K562 (cell line): ENCODE measurements at regions not wholly inside any gene's neighbourhood (a gene's known extent, or its start where the extent isn't known, plus 50 kb on each side); places are given as distances from the start of the nearest gene placed in this dataset.

Experiments
- ATAC-seq: fragments of 200-7000 bp; cut with Tn5 transposase; 3 replicates; pipeline ENCODE4 v1.9.1; 2020; ENCODE audit warnings: moderate library complexity
- BruUV-seq: library from RNA; stranded (reverse); fragments of 400-500 nt; replicated peaks from 2 replicates; lab custom pipeline; 2021; lab: Mats Ljungman, UMichigan
- CTCF ChIA-PET: fragments of 300-600 bp; formaldehyde crosslinking; extraction: SDS; loops from one replicate; lab custom pipeline; 2021; ENCODE audit warnings: low intra/inter-chr PET ratio; lab: Yijun Ruan, JAX
- POLR2A ChIA-PET: fragments of 300-600, 350-650 bp; sonication (Branson Sonifier 250); formaldehyde crosslinking; extraction: SDS; loops from one replicate; lab custom pipeline; 2021; ENCODE audit warnings: antibody characterized with exemption, inconsistent platforms; lab: Yijun Ruan, JAX
- DNase-seq, 4 experiments: peaks; one replicate each; pipeline versions ENCODE4 v3.0.0 to v3.0.0-alpha.2; 2011 to 2018; ENCODE audit warnings: low spot score in 3 of 4, mixed read lengths in 3 of 4; ENCODE audit errors: extremely low read depth in 1 of 4
- FAIRE-seq: peaks from 2 replicates; lab custom pipeline; 2011; peaks lifted over from hg19 to GRCh38; lab: Jason Lieb, UNC
- H2AFZ ChIP-seq: 2 replicates; pipeline ENCODE4 v1.6.0; 2011; ENCODE audit warnings: low read depth, low read length, control low read depth, inconsistent platforms
- H3K27ac ChIP-seq: fragments of 200-600 bp; 3 replicates; pipeline ENCODE4 v1.8.0; 2011; ENCODE audit warnings: low read depth, mild to moderate bottlenecking, control low read depth, inconsistent platforms, low read length, moderate library complexity, mixed read lengths; ENCODE audit errors: extremely low read depth
- H3K27me3 ChIP-seq, 2 experiments: fragments of 300-600 bp in 1 of 2; 2 replicates in 1 of 2; 3 replicates in 1 of 2; pipeline versions ENCODE4 v1.6.0 to v1.8.0; 2011; ENCODE audit warnings: inconsistent platforms in 2 of 2, low read length in 2 of 2, mild to moderate bottlenecking in 1 of 2, mixed read lengths in 1 of 2, moderate library complexity in 1 of 2; ENCODE audit not compliant: control insufficient read depth in 2 of 2, insufficient read depth in 2 of 2
- H3K36me3 ChIP-seq: fragments of 300-600 bp; 3 replicates; pipeline ENCODE4 v1.8.0; 2011; ENCODE audit warnings: mild to moderate bottlenecking, low read length, inconsistent platforms; ENCODE audit not compliant: control insufficient read depth, insufficient read depth
- H3K4me1 ChIP-seq, 2 experiments: fragments of 200-600 bp in 1 of 2; replicated peaks in 1 of 2; 2 replicates in 1 of 2; 3 replicates in 1 of 2; pipeline versions ENCODE4 v1.5.1 to v1.8.0; 2011; ENCODE audit warnings: inconsistent platforms in 2 of 2, low read length in 2 of 2, mild to moderate bottlenecking in 1 of 2, mixed read lengths in 1 of 2, moderate library complexity in 1 of 2; ENCODE audit not compliant: control insufficient read depth in 2 of 2, insufficient read depth in 2 of 2
- H3K4me2 ChIP-seq: 2 replicates; pipeline ENCODE4 v1.6.1; 2011; ENCODE audit warnings: low read length, control low read depth, inconsistent platforms, mixed read lengths; ENCODE audit not compliant: insufficient read depth
- H3K4me3 ChIP-seq: fragments of 200-600 bp; sonication (generic), shearing (Covaris generic); 2 replicates; pipeline ENCODE4 v1.5.1; 2016; ENCODE audit warnings: control low read depth, inconsistent platforms
- H3K79me2 ChIP-seq: fragments of 200-600 bp; 3 replicates; pipeline ENCODE4 v1.8.0; 2011; ENCODE audit warnings: low read length, inconsistent platforms; ENCODE audit not compliant: control insufficient read depth, insufficient read depth
- H3K9ac ChIP-seq, 2 experiments: 2 replicates each; pipeline versions ENCODE4 v1.6.0 to v1.6.1; 2011; ENCODE audit warnings: low read depth in 2 of 2, low read length in 2 of 2, control low read depth in 1 of 2, inconsistent platforms in 1 of 2, mild to moderate bottlenecking in 1 of 2, mixed read lengths in 1 of 2; ENCODE audit not compliant: insufficient read depth in 1 of 2
- H3K9me1 ChIP-seq: one replicate; pipeline ENCODE4 v1.6.0; 2011; ENCODE audit warnings: inconsistent platforms, mild to moderate bottlenecking, low read length, moderate library complexity; ENCODE audit not compliant: control insufficient read depth, insufficient read depth
- H3K9me3 ChIP-seq: replicated peaks from 2 replicates; pipeline ENCODE4 v1.5.1; 2011; ENCODE audit warnings: low read depth, low read length, inconsistent platforms; ENCODE audit not compliant: control insufficient read depth, insufficient read depth
- H4K20me1 ChIP-seq: replicated peaks from 2 replicates; pipeline ENCODE4 v1.6.1; 2011; ENCODE audit warnings: low read length, inconsistent platforms, mixed read lengths; ENCODE audit not compliant: control insufficient read depth, insufficient read depth
- ARNT ChIP-seq, 2 experiments: fragments of 450-650 bp; IDR thresholded peaks; 2 replicates each; pipeline ENCODE4 v1.6.1; 2016; ENCODE audit warnings: mild to moderate bottlenecking in 1 of 2
- ATF6 ChIP-seq: sonication (generic); formaldehyde crosslinking; IDR thresholded peaks from 2 replicates; pipeline ENCODE4 v1.4.0; 2020; ENCODE audit warnings: mild to moderate bottlenecking, missing genetic modification reagents
- CBX1 ChIP-seq: sonication (generic); IDR thresholded peaks from 2 replicates; pipeline ENCODE4 v1.6.1; 2016; ENCODE audit warnings: antibody characterized with exemption, low read depth, mild to moderate bottlenecking
- CREBBP ChIP-seq: IDR thresholded peaks from one replicate; pipeline ENCODE4 v1.6.1; 2012; ENCODE audit warnings: low read depth, mild to moderate bottlenecking, control low read depth, inconsistent platforms, low read length
- FOXO4 ChIP-seq: fragments of 450-650 bp; formaldehyde crosslinking; IDR thresholded peaks from 2 replicates; pipeline ENCODE4 v1.4.0; 2020; ENCODE audit warnings: mild to moderate bottlenecking, moderate library complexity
- NFE2 ChIP-seq: IDR thresholded peaks from 2 replicates; pipeline ENCODE4 v1.6.1; 2014; ENCODE audit warnings: antibody characterized with exemption, low read depth
- POLR2AphosphoS2 ChIP-seq: IDR thresholded peaks from 2 replicates; pipeline ENCODE4 v1.6.1; 2012; ENCODE audit warnings: low read length, improper control_type of control experiment
- PRPF4 ChIP-seq: fragments of 200-400 bp; formaldehyde crosslinking; IDR thresholded peaks from one replicate; pipeline ENCODE4 v1.6.1; 2017; ENCODE audit warnings: low read length, low read depth, mild to moderate bottlenecking; ENCODE audit not compliant: insufficient read depth, poor library complexity, severe bottlenecking
- RBBP5 ChIP-seq: fragments of 200-600 bp; sonication (generic); IDR thresholded peaks from 2 replicates; pipeline ENCODE4 v1.6.1; 2012; ENCODE audit warnings: borderline replicate concordance, mild to moderate bottlenecking, low read length, control low read depth, inconsistent platforms; ENCODE audit not compliant: insufficient read depth, poor library complexity, severe bottlenecking
- SAFB ChIP-seq: fragments of 200-400 bp; formaldehyde crosslinking; IDR thresholded peaks from 2 replicates; pipeline ENCODE4 v1.6.1; 2017; ENCODE audit warnings: low read depth, low read length, borderline replicate concordance
- ZNF217 ChIP-seq: sonication (generic); formaldehyde crosslinking; IDR thresholded peaks from 2 replicates; pipeline ENCODE4 v1.8.0; 2022; ENCODE audit warnings: mild to moderate bottlenecking, missing genetic modification reagents
- ZNF324 ChIP-seq: fragments of 250-450 bp; sonication (Bioruptor Pico); IDR thresholded peaks from 2 replicates; pipeline ENCODE4 v1.4.0; 2020; ENCODE audit warnings: mild to moderate bottlenecking
- ZNF551 ChIP-seq: fragments of 250-450 bp; sonication (Bioruptor Pico); IDR thresholded peaks from 2 replicates; pipeline ENCODE4 v1.5.0; 2021; ENCODE audit warnings: mild to moderate bottlenecking, moderate library complexity
- ZNF57 ChIP-seq: fragments of 450-650 bp; formaldehyde crosslinking; IDR thresholded peaks from 2 replicates; pipeline ENCODE4 v1.4.0; 2020; ENCODE audit warnings: mild to moderate bottlenecking, moderate library complexity
- ZNF639 ChIP-seq, 2 experiments: fragments of 200-800 bp in 1 of 2; sonication (Bioruptor generic) in 1 of 2; sonication (generic) in 1 of 2; formaldehyde crosslinking in 1 of 2; IDR thresholded peaks in 1 of 2; conservative IDR thresholded peaks in 1 of 2; 2 replicates each; pipeline versions ENCODE4 v1.5.0 to v1.6.1; 2016 to 2020; ENCODE audit warnings: missing compliant biosample characterization in 1 of 2, missing genetic modification characterization in 1 of 2, missing genetic modification reagents in 1 of 2
- WGBS: fragments of 100-300 bp; shearing (Covaris generic); methylation state at CpG from one replicate; pipeline ENCODE4 v1.1.6; 2016; ENCODE audit warnings: low coverage, mixed read lengths; ENCODE audit not compliant: insufficient coverage; ENCODE audit errors: missing lambda C conversion rate; 5-methylcytosine and 5-hydroxymethylcytosine counted together
- in situ Hi-C: fragments of 300-500 bp; cut with MboI; formaldehyde crosslinking; loops from 4 replicates; pipeline ENCODE4 v1.15.0; 2018; ENCODE audit warnings: inconsistent platforms, mixed read lengths
- intact Hi-C: fragments of 100-400 bp; cut with micrococcal nuclease; formaldehyde crosslinking; loops from 2 replicates; pipeline ENCODE4 v1.14.2; 2022

GRCh38 chr14:43165651-43166050, 1341.4 kb downstream of the FSCB start:
- no peaks in the 10 kb centered on the region for H3K36me3 ChIP-seq
- in situ Hi-C loops (no loop called here), intact Hi-C loops (no loop called here)
- ATAC-seq (no peak), DNase-seq (no peak), FAIRE-seq (no peak)
- no peaks in the 10 kb centered on the region for H3K27me3 ChIP-seq
- no TSS peak for BruUV-seq
- no peaks in the 10 kb centered on the region for H4K20me1 ChIP-seq
- H3K9me3 ChIP-seq, result no peaks in the 10 kb centered on the region
- no peak overlapping the region for H3K4me3 ChIP-seq
- no peak overlapping the region for H3K27ac ChIP-seq
- H3K9ac ChIP-seq, result no peak overlapping the region
- ChIA-PET POLR2A (no interaction called here), CTCF (no interaction called here)
- H3K79me2 ChIP-seq, result no peaks in the 10 kb centered on the region
- WGBS, result 0% methylated on average over 2 of the region's 2 CpGs
- no peaks in the 10 kb centered on the region for H3K4me1 ChIP-seq
- H3K4me2 ChIP-seq, result no peak overlapping the region
- no peak for TF ChIP-seq ATF6
- no peak for TF ChIP-seq SAFB
- no peak for TF ChIP-seq ZNF551 (CRISPR knock-in tag)
- no peak for TF ChIP-seq FOXO4 (CRISPR knock-in tag)
- TF ChIP-seq ZNF324 (CRISPR knock-in tag), result no peak
- TF ChIP-seq ARNT (IDR thresholded peaks at IDR 0.05), result no peak
- no peak for TF ChIP-seq PRPF4
- TF ChIP-seq POLR2AphosphoS2, result no peak
- no peak for TF ChIP-seq ZNF57 (CRISPR knock-in tag)
- no peak for TF ChIP-seq RBBP5
- no peak for TF ChIP-seq NFE2
- no peak for TF ChIP-seq CBX1
- TF ChIP-seq ZNF217 (CRISPR knock-in tag), result no peak
- no peak for TF ChIP-seq ZNF639 (CRISPR knock-in tag; conservative IDR thresholded peaks at IDR 0.05 in 1 of 2, IDR thresholded peaks at IDR 0.05 in 1 of 2)
- TF ChIP-seq CREBBP, result no peak
- no peaks in the 10 kb centered on the region for H3K9me1 ChIP-seq
- no peak overlapping the region for H2AFZ ChIP-seq
